Fibroblast of villous mesenchyme (primary cell): ENCODE measurements at regions not wholly inside any gene's neighbourhood (a gene's known extent, or its start where the extent isn't known, plus 50 kb on each side); places are given as distances from the start of the nearest gene placed in this dataset.

ENCODE experiments used
- DNase-seq: peaks from one replicate; pipeline ENCODE4 v3.0.0-alpha.2; 2010; ENCODE audit warnings: low read depth
- H3K4me3 ChIP-seq: 2 replicates; pipeline ENCODE4 v1.5.1; 2011; ENCODE audit warnings: low read depth, mild to moderate bottlenecking, low read length
- TF ChIP-seq, protein P1 (sequence below): IDR thresholded peaks from 2 replicates; pipeline ENCODE4 v1.5.1; 2012; ENCODE audit warnings: low read depth, mild to moderate bottlenecking, low read length; ENCODE audit not compliant: insufficient read depth

DNA sequence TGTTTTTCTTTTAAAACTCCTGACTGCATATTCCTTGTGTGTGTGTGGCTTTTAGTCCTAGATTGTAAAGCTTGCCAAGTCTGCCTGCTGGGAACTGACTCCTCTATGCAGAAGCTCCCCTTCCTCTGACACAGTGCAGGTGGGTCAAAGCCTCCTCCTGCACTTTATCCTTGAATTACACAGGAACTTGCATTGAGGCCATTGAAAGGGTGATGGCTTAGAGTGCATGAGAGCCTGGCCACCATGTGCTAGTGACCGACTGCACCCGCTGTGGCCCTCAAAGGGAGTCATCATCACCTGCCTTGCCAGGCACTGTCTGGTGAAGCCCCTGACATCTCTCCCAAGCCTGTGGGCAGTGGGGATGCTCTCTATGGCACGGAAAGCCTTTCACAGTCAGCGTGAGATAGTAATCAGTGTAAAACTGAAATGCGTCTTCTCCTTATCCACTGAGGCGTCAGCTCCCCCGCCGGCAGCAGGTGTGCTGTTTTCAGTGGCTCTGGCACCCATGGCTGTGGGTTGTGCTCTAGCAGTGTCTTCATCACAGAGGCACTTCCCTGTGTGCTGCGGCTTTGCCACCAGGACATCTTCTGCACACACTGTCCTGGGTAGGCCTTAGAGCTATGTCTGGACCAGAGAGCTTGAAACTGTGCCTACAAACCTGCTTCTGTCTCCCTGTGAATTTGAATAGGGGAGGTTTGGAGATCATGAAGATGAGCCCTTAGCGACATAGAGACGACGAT, 87.9 kb downstream of the THBS2 start:
- TF ChIP-seq, protein P1, sequence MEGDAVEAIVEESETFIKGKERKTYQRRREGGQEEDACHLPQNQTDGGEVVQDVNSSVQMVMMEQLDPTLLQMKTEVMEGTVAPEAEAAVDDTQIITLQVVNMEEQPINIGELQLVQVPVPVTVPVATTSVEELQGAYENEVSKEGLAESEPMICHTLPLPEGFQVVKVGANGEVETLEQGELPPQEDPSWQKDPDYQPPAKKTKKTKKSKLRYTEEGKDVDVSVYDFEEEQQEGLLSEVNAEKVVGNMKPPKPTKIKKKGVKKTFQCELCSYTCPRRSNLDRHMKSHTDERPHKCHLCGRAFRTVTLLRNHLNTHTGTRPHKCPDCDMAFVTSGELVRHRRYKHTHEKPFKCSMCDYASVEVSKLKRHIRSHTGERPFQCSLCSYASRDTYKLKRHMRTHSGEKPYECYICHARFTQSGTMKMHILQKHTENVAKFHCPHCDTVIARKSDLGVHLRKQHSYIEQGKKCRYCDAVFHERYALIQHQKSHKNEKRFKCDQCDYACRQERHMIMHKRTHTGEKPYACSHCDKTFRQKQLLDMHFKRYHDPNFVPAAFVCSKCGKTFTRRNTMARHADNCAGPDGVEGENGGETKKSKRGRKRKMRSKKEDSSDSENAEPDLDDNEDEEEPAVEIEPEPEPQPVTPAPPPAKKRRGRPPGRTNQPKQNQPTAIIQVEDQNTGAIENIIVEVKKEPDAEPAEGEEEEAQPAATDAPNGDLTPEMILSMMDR = no peak
- no peak overlapping the region for H3K4me3 ChIP-seq
- DNase-seq = peak; percentile 36

DNA sequence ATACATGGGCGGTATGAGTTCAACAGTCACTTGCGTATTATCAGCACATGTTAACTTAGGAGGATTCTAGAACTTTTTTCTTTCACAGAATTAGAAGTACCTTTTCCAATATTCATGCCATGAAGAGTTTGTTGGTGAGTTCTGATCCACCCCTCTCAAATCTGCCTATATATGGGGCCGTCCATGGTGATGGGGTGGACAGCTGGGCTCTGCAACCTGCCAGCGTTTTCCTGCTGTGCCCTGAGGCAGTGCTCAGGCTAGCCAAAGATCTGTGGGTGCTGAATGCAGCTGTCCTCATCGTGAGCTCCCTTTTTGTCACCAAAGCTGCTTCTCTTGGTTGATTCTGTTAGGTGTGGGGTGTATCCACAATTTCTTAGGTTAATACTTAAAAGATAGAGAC, 88.7 kb downstream of the THBS2 start:
- TF ChIP-seq, protein P1 = no peak
- DNase-seq = no peak

GRCh38 chr6:169164451-169164850, 89.2 kb downstream of the THBS2 start:
- H3K4me3 ChIP-seq = no peak overlapping the region
- TF ChIP-seq, protein P1 = no peak
- no peak for DNase-seq

More for the DNA sequence above, 88.7 kb downstream of the THBS2 start:
- H3K4me3 ChIP-seq = no peak overlapping the region

GRCh38 chr6:169163411-169163901, 90.2 kb downstream of the THBS2 start:
- no peak overlapping the region for H3K4me3 ChIP-seq
- TF ChIP-seq, protein P1 = no peak
- no peak for DNase-seq

DNA sequence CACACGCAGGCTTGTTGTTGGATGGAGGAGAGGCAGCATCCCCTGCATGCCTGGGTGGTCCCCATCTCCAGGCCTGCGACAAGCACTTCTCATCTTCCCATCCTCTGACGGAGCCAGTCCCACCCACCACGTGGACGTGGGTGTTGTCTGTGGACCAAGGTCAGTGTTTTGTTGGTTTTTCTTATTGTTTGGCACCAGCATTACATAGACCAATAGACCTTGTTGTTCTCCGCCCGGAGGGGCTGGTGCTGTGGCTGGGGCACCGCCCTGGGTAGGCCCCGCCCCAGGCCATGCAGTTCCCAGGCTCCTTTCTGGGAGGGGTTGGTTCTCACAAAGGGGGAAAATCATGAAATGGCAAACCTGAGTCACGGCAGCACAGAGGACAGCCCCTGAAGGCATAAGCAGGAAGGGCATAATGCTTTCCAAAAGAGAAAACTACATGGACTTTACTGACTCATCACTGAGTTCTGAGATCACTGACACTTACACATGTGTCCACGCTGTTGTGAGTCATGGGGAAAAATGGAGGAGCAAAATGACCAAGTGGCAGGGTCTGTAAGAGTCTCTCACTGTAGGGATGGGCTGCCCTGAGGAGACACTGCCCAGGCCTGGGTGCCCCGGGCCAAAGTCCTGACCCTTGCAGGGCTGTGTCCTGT, 90.8 kb downstream of the THBS2 start:
- TF ChIP-seq, protein P1 = no peak
- no peak overlapping the region for H3K4me3 ChIP-seq

DNA sequence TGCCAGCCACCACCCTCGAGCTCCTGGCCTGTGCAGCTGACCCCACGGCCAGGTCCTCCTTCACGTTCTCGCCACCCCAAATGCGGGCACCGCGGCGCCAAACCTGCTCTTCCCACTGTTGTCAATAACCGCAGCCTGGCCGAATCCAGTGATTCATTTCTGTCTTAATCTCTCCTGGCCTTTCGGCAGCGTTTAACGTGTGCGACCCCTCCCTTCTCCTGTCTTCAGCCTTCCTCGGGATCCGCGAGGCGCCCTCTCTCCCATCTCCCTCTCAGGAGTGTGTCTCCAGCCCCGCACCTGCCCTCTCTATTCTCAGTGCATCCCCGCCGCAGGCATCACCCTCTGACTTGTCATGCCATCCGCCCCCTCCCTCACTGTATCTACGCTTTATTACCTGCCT, 91.4 kb downstream of the THBS2 start:
- TF ChIP-seq, protein P1 = no peak
- H3K4me3 ChIP-seq = no peak overlapping the region
- no peak for DNase-seq

More for the DNA sequence above, 90.8 kb downstream of the THBS2 start:
- peak; percentile 93 for DNase-seq
